KG1 (cell line): ENCODE measurements at regions not wholly inside any gene's neighbourhood (a gene's known extent, or its start where the extent isn't known, plus 50 kb on each side); places are given as distances from the start of the nearest gene placed in this dataset.
"Not testable (repeated sequence)": the region's sequence is repeated elsewhere in the genome, so short reads cannot be mapped to it uniquely, and the experiment has no call there.

ENCODE experiments used
- DNase-seq: peaks from one replicate; lab custom pipeline; 2025; lab: John Stamatoyannopoulos, UW

- no peak for DNase-seq
Observed at GRCh38 chr4:181007751-181008150, 1235.5 kb upstream of the TENM3 start.

GRCh38 chr4:181008164-181008563 lies 1235.0 kb upstream of the TENM3 start:
- DNase-seq = no peak

GRCh38 chr4:181013162-181013561 lies 1230.0 kb upstream of the TENM3 start:
- no peak for DNase-seq

- no peak for DNase-seq
Observed at GRCh38 chr4:181017038-181017437, 1226.2 kb upstream of the TENM3 start.

GRCh38 chr4:181018472-181018871 lies 1224.7 kb upstream of the TENM3 start:
- no peak for DNase-seq

- DNase-seq = no peak
Observed at GRCh38 chr4:181018913-181019312, 1224.3 kb upstream of the TENM3 start.

- no peak for DNase-seq
Observed at GRCh38 chr4:181020456-181020855, 1222.7 kb upstream of the TENM3 start.

- no peak for DNase-seq
Observed at GRCh38 chr4:181021213-181021612, 1222.0 kb upstream of the TENM3 start.

GRCh38 chr4:181030135-181030921 lies 1212.9 kb upstream of the TENM3 start:
- DNase-seq = not testable (repeated sequence)

- no peak for DNase-seq
Observed at GRCh38 chr4:181030961-181031360, 1212.2 kb upstream of the TENM3 start.

GRCh38 chr4:181043486-181043885 lies 1199.7 kb upstream of the TENM3 start:
- no peak for DNase-seq

GRCh38 chr4:181046809-181047208 lies 1196.4 kb upstream of the TENM3 start:
- no peak for DNase-seq

GRCh38 chr4:181051931-181052330 lies 1191.3 kb upstream of the TENM3 start:
- no peak for DNase-seq

- DNase-seq = no peak
Observed at GRCh38 chr4:181061787-181062186, 1181.4 kb upstream of the TENM3 start.

GRCh38 chr4:181063212-181063611 lies 1180.0 kb upstream of the TENM3 start:
- no peak for DNase-seq

- no peak for DNase-seq
Observed at GRCh38 chr4:181077341-181077740, 1165.9 kb upstream of the TENM3 start.

GRCh38 chr4:181078196-181078595 lies 1165.0 kb upstream of the TENM3 start:
- no peak for DNase-seq

- no peak for DNase-seq
Observed at GRCh38 chr4:181083757-181084361, 1159.3 kb upstream of the TENM3 start.

GRCh38 chr4:181085557-181085956 lies 1157.6 kb upstream of the TENM3 start:
- DNase-seq = no peak

- no peak for DNase-seq
Observed at GRCh38 chr4:181105487-181105886, 1137.7 kb upstream of the TENM3 start.

GRCh38 chr4:181106398-181106797 lies 1136.8 kb upstream of the TENM3 start:
- DNase-seq = no peak

GRCh38 chr4:181108237-181108636 lies 1135.0 kb upstream of the TENM3 start:
- no peak for DNase-seq

- no peak for DNase-seq
Observed at GRCh38 chr4:181119186-181119585, 1124.0 kb upstream of the TENM3 start.

GRCh38 chr4:181121733-181122132 lies 1121.5 kb upstream of the TENM3 start:
- no peak for DNase-seq
